RWPE1 (cell line): ENCODE measurements at regions not wholly inside any gene's neighbourhood (a gene's known extent, or its start where the extent isn't known, plus 50 kb on each side); places are given as distances from the start of the nearest gene placed in this dataset.

ENCODE experiments used
- CTCF ChIA-PET: fragments of 350-600 bp; sonication (Branson Sonifier 250); formaldehyde crosslinking; extraction: SDS; loops from one replicate; lab custom pipeline; 2021; lab: Yijun Ruan, JAX
- POLR2A ChIA-PET: fragments of 400-600 bp; formaldehyde crosslinking; extraction: SDS; loops from one replicate; lab custom pipeline; 2020; ENCODE audit warnings: antibody characterized with exemption; ENCODE audit not compliant: low non-redundant PET; lab: Yijun Ruan, JAX
- DNase-seq: peaks from one replicate; pipeline ENCODE4 v3.0.0; 2012; ENCODE audit warnings: low spot score
- H3K27ac ChIP-seq: fragments of 450-650 bp; 2 replicates; pipeline ENCODE4 v1.5.1; 2017
- TF ChIP-seq, protein P1 (sequence below): fragments of 450-650 bp; conservative IDR thresholded peaks from 2 replicates; pipeline ENCODE4 v1.5.1; 2017; ENCODE audit warnings: low read depth, mild to moderate bottlenecking

DNA sequence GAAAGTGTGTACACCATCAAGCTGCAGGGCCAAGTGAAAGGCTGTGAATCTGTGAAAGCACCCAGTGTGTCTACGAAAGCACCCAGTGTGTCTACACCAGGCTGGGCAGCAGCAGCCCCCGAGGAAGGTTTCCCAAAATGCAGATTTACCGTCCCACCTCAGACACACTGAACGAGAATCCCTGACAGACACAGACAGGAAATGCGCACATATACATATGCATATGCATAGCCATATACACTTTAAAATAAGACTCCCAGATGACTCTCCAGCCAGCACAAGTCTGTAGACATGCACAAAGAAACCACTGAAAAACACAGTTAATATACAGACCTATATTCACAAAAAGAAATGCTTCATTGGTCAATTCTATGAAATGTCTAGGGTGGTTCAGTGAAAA lies 155.5 kb upstream of the OPCML start:
- TF ChIP-seq, protein P1, sequence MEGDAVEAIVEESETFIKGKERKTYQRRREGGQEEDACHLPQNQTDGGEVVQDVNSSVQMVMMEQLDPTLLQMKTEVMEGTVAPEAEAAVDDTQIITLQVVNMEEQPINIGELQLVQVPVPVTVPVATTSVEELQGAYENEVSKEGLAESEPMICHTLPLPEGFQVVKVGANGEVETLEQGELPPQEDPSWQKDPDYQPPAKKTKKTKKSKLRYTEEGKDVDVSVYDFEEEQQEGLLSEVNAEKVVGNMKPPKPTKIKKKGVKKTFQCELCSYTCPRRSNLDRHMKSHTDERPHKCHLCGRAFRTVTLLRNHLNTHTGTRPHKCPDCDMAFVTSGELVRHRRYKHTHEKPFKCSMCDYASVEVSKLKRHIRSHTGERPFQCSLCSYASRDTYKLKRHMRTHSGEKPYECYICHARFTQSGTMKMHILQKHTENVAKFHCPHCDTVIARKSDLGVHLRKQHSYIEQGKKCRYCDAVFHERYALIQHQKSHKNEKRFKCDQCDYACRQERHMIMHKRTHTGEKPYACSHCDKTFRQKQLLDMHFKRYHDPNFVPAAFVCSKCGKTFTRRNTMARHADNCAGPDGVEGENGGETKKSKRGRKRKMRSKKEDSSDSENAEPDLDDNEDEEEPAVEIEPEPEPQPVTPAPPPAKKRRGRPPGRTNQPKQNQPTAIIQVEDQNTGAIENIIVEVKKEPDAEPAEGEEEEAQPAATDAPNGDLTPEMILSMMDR, result no peak
- no peak for DNase-seq
- no peak overlapping the region for H3K27ac ChIP-seq
- ChIA-PET CTCF (no interaction called here), POLR2A (no interaction called here)

DNA sequence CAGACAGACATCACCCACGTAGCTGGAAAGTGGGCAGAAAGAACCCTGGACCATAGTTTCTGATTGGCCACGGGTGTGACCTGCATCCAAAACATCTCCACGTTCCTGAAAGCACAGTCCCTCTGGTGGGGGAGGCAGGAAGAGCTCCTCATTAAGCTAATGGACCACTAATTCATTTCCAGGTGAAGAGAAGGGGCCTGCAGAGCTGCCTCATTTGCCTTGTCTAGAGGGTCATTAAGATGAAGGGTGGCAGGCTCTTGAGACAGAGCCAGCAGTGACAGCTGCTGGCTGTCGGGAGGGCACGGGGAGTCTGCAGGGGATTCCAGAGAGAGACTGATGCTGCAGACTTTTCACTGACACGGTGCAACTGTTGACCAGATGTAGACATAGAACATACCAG lies 149.6 kb upstream of the OPCML start:
- ChIA-PET CTCF (no interaction called here), POLR2A (no interaction called here)
- no peak overlapping the region for H3K27ac ChIP-seq
- DNase-seq, result no peak
- TF ChIP-seq, protein P1, result no peak

DNA sequence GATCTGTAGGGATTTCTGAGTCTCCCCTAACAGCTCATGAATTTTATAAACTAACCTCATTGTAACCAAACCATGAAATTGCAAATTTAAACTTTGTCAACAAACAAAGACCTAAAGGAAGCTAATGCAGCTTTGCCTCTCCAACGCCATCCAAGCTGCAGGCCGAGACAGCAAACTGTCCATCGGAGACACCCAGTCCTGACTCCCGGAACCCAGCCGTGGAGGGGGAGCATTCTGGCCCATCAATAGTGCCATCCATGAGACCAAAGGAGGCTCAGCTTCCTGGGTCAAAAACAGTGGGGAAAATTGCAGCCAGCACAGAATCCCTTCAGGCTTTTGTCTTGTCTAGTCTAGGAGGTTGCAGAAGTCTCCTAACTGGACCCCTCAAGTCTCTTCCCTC lies 147.6 kb upstream of the OPCML start:
- H3K27ac ChIP-seq, result no peak overlapping the region
- POLR2A ChIA-PET, result no interaction called here
- CTCF ChIA-PET, result interaction anchor here (0.6 kb wide), 1 partner anchor 1007 kb away, joined by 4 read pairs; no protein-coding TSS in a partner anchor
- DNase-seq, result no peak
- TF ChIP-seq, protein P1, result no peak

DNA sequence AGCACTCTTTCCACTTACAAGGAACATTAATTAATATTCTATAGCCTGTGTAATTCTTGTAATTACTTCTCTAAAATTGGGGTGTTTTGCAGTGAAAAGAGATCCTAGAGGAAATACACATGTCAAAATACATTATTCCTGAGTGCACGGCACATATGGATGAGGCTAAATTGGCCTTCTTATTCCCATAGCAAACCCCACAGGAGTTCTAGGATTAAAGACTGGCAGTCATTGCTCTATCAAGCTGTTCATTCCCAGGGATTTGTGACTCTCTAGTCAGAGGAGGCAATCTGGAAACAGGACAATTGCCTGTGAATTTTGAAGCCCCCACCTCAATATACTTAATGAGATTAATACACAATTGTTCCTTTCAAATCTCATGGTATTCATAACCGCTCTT lies 145.9 kb upstream of the OPCML start:
- no peak for DNase-seq
- no peak overlapping the region for H3K27ac ChIP-seq
- CTCF ChIA-PET, result no interaction called here
- TF ChIP-seq, protein P1, result no peak
- POLR2A ChIA-PET, result no interaction called here

DNA sequence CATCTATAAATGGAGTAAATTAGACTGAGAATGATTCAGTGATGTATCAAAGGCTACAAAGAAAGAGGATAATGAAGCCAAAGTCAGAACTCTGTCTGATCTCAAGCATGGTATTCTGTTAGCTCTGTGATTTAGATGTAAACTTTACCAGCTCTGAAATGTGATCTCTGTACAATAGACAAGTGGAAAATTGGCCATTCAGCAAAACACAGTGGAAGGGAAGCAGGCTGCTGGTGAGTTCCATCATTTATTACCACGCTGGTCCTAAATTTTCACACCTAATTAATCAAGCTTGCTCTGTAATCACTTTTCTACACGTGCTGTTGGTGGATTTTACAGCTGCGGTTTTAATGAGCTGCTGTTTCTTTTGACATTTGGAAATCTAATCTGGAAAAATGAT lies 145.1 kb upstream of the OPCML start:
- DNase-seq, result no peak
- ChIA-PET POLR2A (no interaction called here), CTCF (no interaction called here)
- TF ChIP-seq, protein P1, result no peak
- no peak overlapping the region for H3K27ac ChIP-seq

DNA sequence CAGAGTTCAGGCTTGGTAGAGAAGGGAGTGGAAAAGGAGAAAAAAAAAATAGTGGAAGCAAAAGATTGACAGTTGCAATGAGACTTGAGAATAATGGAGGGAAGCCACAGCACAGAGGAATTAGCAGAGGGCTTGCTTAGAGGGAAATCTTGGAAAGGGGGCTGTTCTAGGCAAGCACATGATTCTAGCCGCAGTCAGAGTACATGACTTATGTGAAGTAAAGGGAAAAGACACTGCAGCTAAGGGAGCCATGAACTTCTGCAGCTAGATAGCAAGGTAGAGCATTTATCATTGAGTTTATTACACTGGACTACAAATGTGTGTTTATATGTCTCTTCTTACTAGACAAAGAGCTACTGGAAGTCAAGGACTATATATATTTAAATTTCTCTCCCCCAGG lies 144.0 kb upstream of the OPCML start:
- POLR2A ChIA-PET, result no interaction called here

More for the DNA sequence above, 144.0 kb upstream of the OPCML start:
- H3K27ac ChIP-seq, result no peak overlapping the region
- CTCF ChIA-PET, result no interaction called here
- TF ChIP-seq, protein P1, result no peak
- no peak for DNase-seq
